Tibial nerve (tissue), 4 donors: ENCODE measurements at regions not wholly inside any gene's neighbourhood (a gene's known extent, or its start where the extent isn't known, plus 50 kb on each side); places are given as distances from the start of the nearest gene placed in this dataset.

Experiments
- DNase-seq, 2 donors: peaks; one replicate each; pipeline ENCODE4 v3.0.0-alpha.2; 2019; ENCODE audit warnings: low spot score in 2 of 2
- H3K27ac ChIP-seq, 4 donors: fragments of 200-600 bp; sonication (generic) in 3 of 4; one replicate each; pipeline ENCODE4 v1.5.1; 2017 to 2019; ENCODE audit warnings: mild to moderate bottlenecking in 1 of 4
- H3K27me3 ChIP-seq, 2 donors: fragments of 200-600 bp; sonication (generic) in 1 of 2; one replicate each; pipeline versions ENCODE4 v1.5.1 to v1.6.0; 2017 to 2019
- H3K36me3 ChIP-seq, 3 donors: fragments of 200-600 bp; sonication (generic); one replicate each; pipeline ENCODE4 v1.5.1; 2018 to 2019
- H3K4me1 ChIP-seq, 4 donors: fragments of 200-600 bp; sonication (generic) in 3 of 4; one replicate each; pipeline ENCODE4 v1.5.1; 2017 to 2019
- H3K4me3 ChIP-seq, 4 donors: fragments of 200-600 bp; sonication (generic) in 3 of 4; one replicate each; pipeline ENCODE4 v1.5.1; 2017 to 2019; ENCODE audit warnings: mild to moderate bottlenecking in 1 of 4, moderate library complexity in 1 of 4
- H3K9me3 ChIP-seq, 4 donors: fragments of 200-600 bp; sonication (generic) in 3 of 4; one replicate each; pipeline ENCODE4 v1.5.1; 2017 to 2019
- CTCF ChIP-seq, 5 experiments: fragments of 200-600 bp in 3 of 5; fragments of 450-650 bp in 2 of 5; sonication (generic) in 3 of 5; IDR thresholded peaks; one replicate each; pipeline ENCODE4 v1.5.1; 2016 to 2019; ENCODE audit warnings: antibody characterized with exemption in 5 of 5, mild to moderate bottlenecking in 3 of 5, moderate library complexity in 2 of 5
- EP300 ChIP-seq, 2 donors: sonication (generic); formaldehyde crosslinking; IDR thresholded peaks; one replicate each; pipeline ENCODE4 v1.6.1; 2017; ENCODE audit warnings: antibody characterized with exemption in 2 of 2, mild to moderate bottlenecking in 1 of 2
- POLR2A ChIP-seq, 2 donors: fragments of 450-650 bp; IDR thresholded peaks; one replicate each; pipeline ENCODE4 v1.6.1; 2017; ENCODE audit warnings: antibody characterized with exemption in 2 of 2, mild to moderate bottlenecking in 2 of 2, moderate library complexity in 2 of 2
- WGBS, 2 donors: methylation state at CpG; one replicate each; pipeline ENCODE4 v1.1.5; 2018; 5-methylcytosine and 5-hydroxymethylcytosine counted together

- no peak overlapping the region for H3K4me3 ChIP-seq
- DNase-seq: no peak
- no peaks in the 10 kb centered on the region for H3K36me3 ChIP-seq
- H3K9me3 ChIP-seq: peaks cover 0 to 97% (median 0%) of the 10 kb centered on the region in 4 donors
- no peaks in the 10 kb centered on the region for H3K4me1 ChIP-seq
- H3K27me3 ChIP-seq: no peaks in the 10 kb centered on the region
- TF ChIP-seq POLR2A (IDR thresholded peaks at IDR 0.05) (no peak), CTCF (IDR thresholded peaks at IDR 0.05) (no peak), EP300 (IDR thresholded peaks at IDR 0.05) (no peak)
- WGBS, 2 donors: 84 to 95% methylated on average over 7 of the region's 7 CpGs
- no peak overlapping the region for H3K27ac ChIP-seq
Observed at GRCh38 chr16:35689764-35690163, 2230.4 kb downstream of the TP53TG3F start.

- H3K4me1 ChIP-seq: no peaks in the 10 kb centered on the region
- 84 to 88% methylated on average over 8 of the region's 8 CpGs for WGBS, 2 donors
- no peaks in the 10 kb centered on the region for H3K36me3 ChIP-seq
- peaks cover 0 to 99% (median 0%) of the 10 kb centered on the region in 4 donors for H3K9me3 ChIP-seq
- no peak for DNase-seq
- no peaks in the 10 kb centered on the region for H3K27me3 ChIP-seq
- H3K4me3 ChIP-seq: no peak overlapping the region
- no peak overlapping the region for H3K27ac ChIP-seq
- TF ChIP-seq CTCF (IDR thresholded peaks at IDR 0.05): no peak
- no peak for TF ChIP-seq POLR2A (IDR thresholded peaks at IDR 0.05)
- TF ChIP-seq EP300 (IDR thresholded peaks at IDR 0.05): no peak
Observed at GRCh38 chr16:35690413-35690812, 2231.0 kb downstream of the TP53TG3F start.

GRCh38 chr16:35691057-35691456 lies 2231.6 kb downstream of the TP53TG3F start:
- Histone ChIP-seq H3K9me3 (peaks cover 0 to 99% (median 0%) of the 10 kb centered on the region in 4 donors), H3K4me3 (no peak overlapping the region), H3K36me3 (no peaks in the 10 kb centered on the region), H3K4me1 (no peaks in the 10 kb centered on the region), H3K27me3 (no peaks in the 10 kb centered on the region), H3K27ac (no peak overlapping the region)
- WGBS, 2 donors: 60 to 62% methylated on average over 5 of the region's 5 CpGs
- DNase-seq: no peak
- TF ChIP-seq POLR2A (IDR thresholded peaks at IDR 0.05) (no peak), EP300 (IDR thresholded peaks at IDR 0.05) (no peak), CTCF (IDR thresholded peaks at IDR 0.05) (no peak)

- 71 to 74% methylated on average over 3 of the region's 3 CpGs for WGBS, 2 donors
- no peaks in the 10 kb centered on the region for H3K4me1 ChIP-seq
- H3K4me3 ChIP-seq: no peak overlapping the region
- DNase-seq: no peak
- peaks cover 0 to 99% (median 0%) of the 10 kb centered on the region in 4 donors for H3K9me3 ChIP-seq
- no peak overlapping the region for H3K27ac ChIP-seq
- no peaks in the 10 kb centered on the region for H3K27me3 ChIP-seq
- no peak for TF ChIP-seq POLR2A (IDR thresholded peaks at IDR 0.05)
- no peak for TF ChIP-seq CTCF (IDR thresholded peaks at IDR 0.05)
- H3K36me3 ChIP-seq: no peaks in the 10 kb centered on the region
Observed at GRCh38 chr16:35692824-35693223, 2233.4 kb downstream of the TP53TG3F start.

- Histone ChIP-seq H3K27ac (no peak overlapping the region), H3K27me3 (no peaks in the 10 kb centered on the region), H3K4me1 (no peaks in the 10 kb centered on the region), H3K4me3 (no peak overlapping the region), H3K9me3 (peaks cover 0 to 19% (median 0%) of the 10 kb centered on the region in 4 donors), H3K36me3 (no peaks in the 10 kb centered on the region)
- DNase-seq: no peak
- no peak for TF ChIP-seq POLR2A (IDR thresholded peaks at IDR 0.05)
- no peak for TF ChIP-seq CTCF (IDR thresholded peaks at IDR 0.05)
- TF ChIP-seq EP300 (IDR thresholded peaks at IDR 0.05): no peak
- 94 to 96% methylated on average over 2 of the region's 2 CpGs for WGBS, 2 donors
Observed at GRCh38 chr16:35706901-35707300, 2247.5 kb downstream of the TP53TG3F start.
